GM19238 (cell line): ENCODE measurements at regions not wholly inside any gene's neighbourhood (a gene's known extent, or its start where the extent isn't known, plus 50 kb on each side); places are given as distances from the start of the nearest gene placed in this dataset.

Experiments used
- DNase-seq: peaks from one replicate; pipeline ENCODE4 v3.0.0; 2011; ENCODE audit warnings: low spot score; ENCODE audit not compliant: insufficient read length

DNA sequence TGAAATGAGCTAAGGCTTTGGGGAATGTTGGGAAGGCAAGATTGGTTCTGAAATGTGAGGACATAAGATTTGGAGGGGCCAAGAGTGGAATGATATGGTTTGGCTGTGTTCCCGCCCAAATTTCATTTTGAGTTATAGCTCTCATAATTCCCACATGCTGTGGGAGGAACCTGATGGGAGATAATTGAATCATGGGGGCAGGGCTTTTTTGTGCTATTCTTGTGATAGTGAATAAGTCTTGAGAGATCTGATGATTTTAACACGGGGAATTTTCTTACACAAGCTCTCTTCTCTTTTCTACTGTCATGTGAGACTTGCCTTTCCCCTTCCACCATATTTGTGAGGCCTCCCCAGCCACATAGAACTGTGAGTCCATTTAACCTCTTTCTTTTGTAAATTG lies 157.6 kb upstream of the C1QTNF7 start:
- DNase-seq: no peak

DNA sequence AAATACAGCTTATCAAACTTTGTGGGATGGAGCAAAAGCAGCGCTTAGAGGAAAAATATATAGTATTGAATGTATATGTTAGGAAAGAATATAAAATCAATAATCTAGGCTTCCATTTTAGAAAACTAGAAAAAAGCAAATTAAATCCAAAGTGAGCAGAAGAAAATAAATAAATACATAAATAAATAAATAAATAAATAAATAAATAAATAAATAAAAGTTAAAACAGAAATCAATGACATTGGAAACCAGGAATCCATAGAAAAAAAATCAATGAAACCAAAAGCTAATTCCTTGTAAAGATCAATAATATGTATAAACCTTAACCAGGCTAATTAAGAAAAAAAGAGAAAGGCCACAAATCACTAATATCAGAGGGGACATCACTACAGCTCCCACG lies 141.8 kb upstream of the C1QTNF7 start:
- DNase-seq: no peak

DNA sequence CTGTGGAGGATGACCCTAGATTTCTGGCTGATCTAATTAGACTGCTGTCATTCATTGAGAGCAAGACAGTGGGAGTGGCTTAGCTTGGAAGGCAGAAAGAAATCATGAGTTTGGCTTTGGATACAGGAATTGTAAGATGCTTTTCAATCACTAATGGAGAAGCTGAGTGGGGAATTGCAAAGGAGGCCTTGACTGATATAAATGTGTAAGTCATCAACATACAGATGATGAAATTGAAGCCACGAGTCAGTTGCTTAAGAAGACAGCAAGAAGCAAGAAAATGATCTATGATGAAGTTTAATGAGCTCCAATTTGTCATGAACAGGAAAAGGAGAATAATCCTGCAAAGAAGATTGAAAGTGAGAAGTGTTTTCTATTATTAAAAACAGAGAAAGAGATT lies 136.7 kb upstream of the C1QTNF7 start:
- DNase-seq: no peak

DNA sequence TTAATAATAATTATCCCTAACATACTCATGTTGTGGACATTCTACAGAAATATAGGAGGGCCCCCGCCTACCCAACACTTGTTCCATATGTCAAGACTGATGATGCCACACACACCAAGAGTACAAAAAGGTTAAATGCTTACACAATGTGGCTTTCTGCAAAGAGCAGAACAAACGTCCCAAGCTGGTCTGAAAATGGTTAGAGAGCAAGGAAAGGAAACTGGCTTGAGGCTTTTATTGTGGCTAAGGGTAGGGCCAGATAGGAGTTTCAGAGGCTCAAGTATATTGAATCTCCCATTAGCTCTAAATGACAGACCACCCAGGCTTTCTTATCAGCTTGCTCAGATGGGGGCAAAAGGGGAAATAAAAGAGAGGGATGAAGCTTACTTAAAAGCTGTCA lies 134.1 kb upstream of the C1QTNF7 start:
- DNase-seq: no peak

DNA sequence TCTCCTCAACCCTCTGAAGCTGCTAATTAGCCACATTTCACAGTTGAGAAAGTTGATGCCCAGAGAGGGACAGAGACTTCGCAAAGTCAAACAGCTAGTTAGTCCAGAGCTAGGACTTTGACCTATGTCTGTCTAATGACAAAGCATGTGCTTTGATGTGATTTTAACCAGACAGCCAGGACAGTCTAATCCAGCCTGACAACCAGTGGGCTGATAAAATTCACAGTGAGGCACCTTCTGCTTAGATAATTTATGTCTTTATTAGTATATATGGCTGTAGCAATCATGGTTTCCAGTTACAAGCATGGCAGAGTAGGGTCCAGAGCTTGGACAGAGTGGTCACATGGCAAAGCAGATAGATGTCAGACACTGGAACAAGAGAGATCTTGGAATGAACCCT lies 133.6 kb upstream of the C1QTNF7 start:
- DNase-seq: no peak

DNA sequence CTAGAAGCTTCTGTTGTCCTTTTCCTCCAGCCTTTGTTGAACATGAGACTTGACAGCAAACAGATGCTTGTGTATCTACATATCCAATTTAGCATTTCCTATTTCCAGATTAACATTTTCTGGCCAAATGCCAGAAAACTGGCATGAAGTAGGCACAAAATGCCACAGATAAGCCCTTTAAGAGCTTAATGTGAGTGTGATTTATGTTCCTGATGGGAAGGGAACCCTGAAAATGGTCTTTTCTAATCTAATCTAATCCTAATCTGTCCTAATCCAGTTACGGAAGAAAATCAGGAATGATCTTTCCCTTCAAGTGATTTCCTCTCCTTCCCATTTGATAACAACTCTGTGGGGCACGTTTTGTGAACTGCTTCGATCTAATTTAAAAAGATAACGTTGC lies 133.0 kb upstream of the C1QTNF7 start:
- no peak for DNase-seq

DNA sequence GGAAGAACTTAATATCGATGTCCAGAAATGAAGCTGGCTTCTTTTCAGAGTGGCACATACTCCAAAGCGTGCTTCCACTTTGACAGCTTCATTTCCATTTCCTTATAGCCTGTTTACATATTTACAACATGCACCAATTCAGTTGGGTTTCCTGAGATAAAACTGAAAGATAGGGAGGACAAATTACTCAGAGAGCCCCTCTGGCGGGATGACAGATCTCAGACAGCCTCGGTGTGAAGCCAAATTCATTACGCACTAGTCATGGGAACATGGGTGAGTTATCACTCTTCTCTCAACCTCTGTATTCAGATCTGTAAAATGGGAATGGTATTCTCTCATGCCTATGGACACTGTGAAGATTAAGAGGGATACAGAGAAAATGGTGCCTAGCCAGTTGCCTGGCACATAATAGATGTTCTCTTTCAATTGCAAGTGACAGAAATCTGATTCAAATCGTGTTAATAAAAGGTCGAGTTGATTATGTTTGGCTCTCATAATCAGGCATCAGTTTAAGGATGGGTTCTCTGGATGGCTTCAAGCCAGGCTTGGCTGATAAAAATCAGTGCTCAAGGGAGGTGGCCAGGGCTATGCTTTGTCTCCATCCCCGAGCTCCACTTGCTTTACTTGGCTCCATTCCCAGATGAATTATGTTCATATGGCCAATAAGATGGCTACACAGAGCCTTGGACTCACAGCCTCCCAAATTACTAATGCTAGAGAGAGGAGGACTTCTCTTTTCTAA lies 132.2 kb upstream of the C1QTNF7 start:
- no peak for DNase-seq

DNA sequence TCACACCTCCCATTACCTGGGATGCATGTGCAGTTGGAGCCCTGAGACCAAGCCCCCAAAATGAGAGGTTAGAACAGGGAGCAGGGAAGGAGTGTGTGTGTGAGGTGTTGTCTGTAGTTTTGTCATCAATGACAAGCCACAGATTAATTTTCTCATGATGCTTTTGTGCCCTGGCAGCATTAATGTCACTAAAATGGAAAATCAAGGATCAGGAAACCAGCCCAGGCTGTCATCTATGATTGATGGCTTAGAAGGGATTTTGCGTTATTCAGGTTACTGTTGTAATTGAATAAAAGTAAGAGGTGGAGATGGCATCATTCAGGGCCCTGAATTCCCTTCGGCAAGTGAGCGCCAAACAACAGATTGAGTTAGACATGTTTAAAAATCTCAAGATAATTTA lies 130.5 kb upstream of the C1QTNF7 start:
- DNase-seq: no peak

DNA sequence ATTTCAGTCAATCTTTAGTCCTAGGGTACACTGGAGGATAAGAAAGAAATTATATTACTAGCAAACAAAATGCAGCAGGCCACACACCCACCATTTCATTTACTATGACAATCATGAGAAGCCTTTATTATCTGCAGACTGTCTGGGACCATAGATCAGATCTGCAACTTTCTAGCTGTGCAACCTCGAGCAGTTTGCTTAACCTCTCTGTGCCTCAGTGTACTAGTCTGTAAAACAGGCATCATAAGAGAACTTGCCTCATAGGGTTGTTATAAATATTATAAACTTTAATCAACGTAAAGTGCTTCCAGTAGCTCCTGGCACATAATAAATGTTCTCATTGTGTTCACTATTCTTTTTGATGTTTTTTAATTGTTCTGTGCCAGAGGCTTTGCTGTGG lies 128.2 kb upstream of the C1QTNF7 start:
- DNase-seq: no peak

DNA sequence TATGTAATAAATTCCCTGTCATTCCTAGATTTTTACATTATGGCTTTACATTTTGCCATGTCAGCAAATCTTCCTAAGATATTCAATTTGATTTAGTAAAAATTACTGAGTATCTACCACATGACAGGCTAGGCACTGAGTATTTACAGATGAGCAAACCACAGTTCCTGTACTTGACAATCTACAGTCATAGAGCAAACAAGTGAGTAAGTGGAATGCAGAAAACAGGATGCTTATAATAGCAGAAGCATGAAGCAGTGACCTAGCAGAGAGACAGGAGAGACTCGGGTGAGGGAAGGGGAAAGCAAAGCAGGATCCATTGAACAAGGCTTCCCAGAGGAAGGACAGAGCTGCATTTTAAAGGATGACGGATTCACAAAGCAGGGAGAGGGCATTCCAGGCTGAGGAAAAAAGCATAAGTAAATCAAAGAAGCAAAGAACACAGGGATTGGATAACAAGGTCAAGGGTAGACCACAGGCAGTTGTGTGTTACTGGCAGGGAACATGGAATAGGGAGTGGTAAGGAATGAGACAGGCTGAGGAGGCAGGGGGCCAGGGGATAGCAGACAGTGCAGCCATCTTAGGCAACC lies 124.7 kb upstream of the C1QTNF7 start:
- no peak for DNase-seq

DNA sequence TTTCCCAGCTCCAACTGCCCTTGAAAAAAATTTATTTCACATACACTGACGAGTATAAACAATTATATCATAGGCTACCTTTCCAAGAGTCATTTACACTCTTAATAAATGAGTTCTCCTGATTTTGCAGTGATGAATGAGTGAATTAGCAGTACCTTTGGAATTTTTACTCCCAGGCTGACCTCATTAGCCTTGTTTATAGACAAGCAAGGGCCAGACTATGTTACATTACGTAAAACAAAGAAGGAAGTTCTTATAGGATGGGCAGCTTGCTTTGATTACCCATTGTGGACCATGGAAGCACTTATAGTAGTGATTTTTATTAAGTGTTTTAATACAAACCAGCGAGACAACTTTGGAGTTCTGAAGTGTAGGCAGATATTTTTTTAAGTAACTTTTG lies 112.9 kb upstream of the C1QTNF7 start:
- DNase-seq: no peak

DNA sequence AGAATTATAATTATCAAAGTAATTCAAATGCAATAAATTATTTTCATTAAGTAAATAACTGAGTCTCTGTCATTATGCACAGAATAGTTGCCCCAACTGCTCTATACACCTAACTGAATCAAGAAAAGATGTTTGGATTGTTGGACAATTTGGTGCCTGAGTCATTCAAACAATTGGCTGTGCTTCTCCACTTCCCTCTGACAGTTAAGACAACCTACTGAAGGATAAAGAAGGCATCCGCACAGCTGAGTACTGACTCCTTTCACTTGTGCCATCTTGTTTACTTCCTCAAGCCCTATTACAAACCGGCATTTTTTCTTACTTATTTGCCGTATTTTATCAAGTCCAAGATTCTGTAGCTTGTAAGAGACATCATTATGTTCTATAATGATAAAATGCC lies 110.6 kb upstream of the C1QTNF7 start:
- no peak for DNase-seq

DNA sequence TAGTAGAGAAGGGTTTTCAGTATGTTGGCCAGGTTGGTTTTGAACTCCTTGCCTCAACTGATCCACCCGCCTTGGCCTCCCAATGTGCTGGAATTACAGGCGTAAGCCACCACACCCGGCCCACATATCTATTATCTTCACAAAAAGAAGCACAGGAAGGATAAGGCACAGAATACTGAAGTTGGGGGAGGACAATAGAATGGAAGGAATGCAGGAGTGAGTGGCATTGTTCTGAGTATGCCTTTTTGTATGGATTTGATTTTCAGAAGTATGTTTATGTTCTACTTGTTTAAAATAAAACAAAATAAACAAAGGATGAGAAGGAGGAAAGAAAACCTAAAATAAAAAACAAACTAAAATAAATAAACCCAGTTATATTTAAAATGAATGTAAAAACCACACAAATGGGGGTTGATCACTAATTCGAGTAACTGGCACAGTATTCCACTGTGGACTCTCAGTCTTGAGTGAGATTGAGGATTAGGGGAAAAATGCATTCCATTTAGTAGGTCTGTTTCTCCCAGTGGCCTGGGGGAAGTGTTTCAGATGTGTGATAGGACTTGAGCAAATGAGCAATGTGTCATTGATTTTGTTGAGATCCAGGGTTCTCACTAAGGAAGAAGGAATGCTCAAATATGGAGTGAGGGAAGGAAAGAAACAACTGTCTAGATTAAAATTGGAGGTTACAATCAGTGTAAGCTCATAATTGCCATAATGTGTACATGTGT lies 109.0 kb upstream of the C1QTNF7 start:
- no peak for DNase-seq

DNA sequence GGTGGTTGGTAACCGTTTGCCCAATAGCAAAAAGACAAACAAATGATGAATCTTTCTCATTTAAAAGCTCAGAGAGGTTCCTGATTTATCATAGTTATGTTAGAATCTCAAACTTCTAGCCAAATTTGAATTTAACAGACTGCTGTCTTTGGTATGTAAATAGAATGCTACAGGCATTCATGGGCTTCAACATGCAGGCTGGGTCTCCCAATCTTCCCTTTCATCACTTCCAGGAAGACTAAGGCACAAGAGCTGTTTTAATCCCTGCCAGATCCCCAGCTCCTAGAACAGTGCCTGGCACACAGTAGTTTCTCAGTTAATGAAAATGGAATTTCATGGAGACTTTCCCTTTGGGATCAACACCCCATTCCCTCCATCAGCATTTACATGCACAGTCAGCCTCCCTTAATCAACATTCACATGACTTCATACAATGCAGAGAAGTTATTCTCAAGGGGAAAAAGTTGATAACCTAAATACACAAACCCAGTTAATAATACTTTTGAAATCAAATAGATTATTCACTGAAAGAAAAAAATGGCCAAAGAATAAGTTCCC lies 107.6 kb upstream of the C1QTNF7 start:
- DNase-seq: no peak

DNA sequence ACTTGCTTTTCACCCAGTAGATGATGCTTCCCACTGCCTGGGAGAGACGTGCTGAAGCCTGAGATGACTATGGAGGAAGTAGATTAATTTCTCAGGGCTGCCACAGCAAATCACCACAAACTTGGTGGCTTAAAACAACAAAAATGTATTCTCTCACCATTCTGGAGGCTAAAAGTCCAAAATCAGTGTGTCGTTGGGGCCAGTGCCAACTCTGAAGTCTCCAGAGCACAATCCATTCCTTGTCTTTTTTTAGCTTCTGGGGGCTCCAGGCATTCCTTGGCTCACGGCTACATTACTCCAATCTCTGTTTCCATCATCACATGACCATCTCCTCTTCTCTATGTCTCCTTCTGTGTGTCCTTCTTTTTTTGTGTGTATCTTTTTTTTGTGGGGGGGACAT lies 105.8 kb upstream of the C1QTNF7 start:
- DNase-seq: no peak

DNA sequence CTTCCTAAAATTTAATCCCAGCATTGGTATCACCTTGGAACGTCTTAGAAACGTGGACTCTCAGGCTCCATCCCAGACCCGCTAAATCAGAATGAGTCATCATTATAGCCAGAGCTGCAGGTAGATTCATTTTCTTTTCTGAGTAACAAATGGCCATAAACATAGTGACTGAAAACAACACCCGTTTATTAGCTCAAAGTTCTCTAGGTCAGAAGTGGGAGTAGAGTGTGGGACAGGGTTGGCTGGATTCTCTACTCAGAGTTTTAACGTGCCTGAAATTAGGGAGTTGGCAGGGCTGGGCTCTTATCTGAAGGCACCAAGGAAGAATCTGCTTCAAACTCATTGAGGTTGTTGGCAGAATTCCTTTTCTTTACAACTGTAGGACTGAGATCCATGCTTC lies 101.8 kb upstream of the C1QTNF7 start:
- no peak for DNase-seq

DNA sequence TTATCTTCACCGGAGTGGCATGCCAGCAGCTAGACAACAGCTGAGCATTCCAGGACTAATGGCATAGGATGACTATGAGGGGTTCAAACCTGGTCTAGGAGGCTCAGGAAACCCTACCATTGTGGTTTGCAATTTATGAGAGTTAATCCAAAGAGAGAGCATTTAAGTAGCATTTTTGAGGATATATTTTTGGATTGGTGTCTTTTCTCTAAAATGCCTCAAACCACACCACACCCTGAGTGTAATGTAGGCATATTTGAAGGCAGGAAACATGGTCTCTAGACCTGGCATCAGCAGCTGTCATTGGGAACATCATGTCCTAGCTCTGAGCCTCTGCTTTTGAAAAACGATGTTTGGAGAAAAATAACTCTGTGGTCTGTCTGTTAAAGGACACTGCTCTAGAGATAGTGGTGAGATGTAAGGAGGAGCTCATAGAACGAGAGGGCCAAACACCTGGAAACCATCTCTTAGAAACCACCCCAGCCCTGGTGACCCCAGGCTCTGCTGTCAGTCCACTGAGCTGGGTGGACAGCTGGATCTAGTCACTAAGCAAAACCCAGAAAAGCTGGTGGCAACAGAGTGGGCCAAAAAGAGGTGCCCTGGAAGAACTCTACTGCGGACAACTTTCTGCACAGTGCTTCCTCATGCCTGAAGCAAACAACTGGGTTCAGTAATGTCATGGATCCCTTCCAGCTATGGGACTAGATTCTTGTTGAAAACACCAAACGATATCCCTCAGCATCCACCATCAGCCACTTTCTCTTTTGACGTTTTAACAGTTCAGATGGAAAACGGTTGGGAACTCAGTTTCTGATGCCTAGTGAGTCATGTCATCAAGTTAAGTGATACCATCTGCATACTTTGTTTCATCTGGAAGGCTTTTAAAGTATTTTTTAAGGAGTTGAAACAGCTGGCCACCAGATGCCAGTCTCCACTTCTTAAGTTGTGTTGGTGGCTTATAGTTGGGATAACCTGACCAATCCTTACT lies 100.2 kb upstream of the C1QTNF7 start:
- DNase-seq: no peak

DNA sequence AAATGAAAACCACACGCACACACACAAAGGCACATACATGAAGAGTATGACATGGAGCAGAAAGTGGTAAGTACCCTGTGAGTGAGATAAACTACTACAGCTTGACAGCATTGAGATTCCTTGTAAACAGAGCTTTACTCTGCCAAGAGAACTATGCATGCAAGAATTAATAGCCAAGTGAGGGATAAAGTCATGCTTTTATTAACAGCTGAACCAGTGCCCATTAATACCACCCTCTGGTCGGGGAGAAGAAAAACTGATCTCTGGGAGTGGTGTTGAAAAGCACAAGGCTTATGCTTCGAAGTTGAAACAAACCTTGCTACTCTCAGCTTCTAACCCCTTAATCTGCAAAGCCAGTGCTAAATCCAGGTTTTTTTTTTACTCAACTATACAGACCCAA lies 95.9 kb upstream of the C1QTNF7 start:
- no peak for DNase-seq

DNA sequence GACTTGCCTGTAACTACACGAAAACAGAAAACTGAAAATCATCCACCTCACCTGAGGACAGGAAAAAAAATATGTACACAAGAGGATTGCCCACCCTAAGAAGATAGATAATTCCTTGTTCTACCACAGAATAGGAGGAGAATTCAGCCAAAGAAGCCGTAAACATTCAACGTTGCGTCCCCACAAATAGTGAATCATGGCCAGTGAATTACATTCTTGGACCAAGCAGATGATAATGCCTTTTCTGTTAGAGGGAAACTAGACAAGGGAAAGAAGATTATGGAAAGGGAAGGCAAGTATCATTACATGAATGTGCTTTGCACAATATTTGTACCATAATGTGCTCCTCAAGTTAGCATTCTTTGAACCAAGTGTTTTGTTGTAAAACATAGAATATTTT lies 95.5 kb upstream of the C1QTNF7 start:
- DNase-seq: no peak

DNA sequence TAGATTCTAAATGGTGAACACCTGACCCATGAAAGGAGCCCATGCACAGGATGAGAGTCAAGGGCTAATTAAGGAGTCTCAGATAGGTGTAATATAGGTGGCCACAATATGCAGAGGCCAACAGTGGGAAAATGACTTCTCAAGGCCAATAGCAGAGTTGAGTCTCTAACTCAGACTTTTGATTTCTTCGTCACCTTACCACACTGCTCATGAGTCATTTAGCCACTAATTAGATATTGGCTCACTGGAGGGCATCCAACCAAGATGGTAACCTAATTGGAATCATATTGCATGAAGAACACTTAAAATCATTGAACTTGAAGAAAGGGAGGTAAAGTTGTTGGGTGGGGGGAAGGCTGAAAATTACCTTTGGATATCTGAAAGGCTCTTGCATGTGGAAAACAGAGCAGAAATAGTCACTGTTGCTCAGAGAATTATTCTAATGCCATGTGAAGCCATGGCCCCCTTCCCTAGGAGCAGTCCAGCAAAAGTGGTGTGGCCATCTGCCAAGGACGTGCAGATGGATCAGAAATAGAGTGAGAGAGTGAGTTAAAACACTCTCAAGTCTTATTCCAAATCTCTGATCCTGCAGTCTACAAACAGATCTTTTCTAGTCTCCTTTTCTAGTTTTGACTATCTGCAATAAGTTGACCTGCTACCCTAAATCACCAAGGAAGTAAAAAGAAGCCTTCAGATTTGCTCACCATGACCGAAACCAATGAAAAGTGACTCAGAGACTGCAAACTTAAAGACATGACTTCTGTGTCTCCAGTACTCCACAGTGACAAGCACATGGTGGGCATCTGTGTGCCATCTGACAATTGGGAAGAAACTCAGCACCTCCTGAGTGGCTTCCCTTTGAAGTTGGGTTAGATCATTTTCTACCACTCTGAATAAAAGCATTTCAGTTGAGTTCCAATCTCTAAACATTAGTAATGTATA lies 93.9 kb upstream of the C1QTNF7 start:
- DNase-seq: no peak
